ENCODE measurements at regions not wholly inside any gene's neighbourhood (a gene's known extent, or its start where the extent isn't known, plus 50 kb on each side); places are given as distances from the start of the nearest gene placed in this dataset.

DNA sequence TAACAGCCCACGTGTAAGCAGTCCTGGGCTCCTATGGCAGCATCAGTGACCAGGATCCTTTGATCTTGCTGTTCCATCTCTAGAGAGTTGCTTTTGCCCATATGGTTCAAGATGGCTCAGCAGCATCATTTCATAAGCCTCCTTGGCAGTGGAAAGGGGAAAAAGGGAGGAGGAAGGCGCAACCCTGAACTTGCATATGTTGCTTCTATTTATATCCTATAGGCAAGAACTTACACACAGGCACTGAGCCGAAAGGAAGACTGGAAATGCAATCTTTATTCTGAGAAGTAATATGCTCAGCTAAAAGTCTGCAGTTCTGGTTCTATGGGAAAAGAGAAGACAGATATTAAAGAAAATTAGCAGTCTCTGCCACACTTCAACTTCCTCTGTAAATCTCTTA is 167.7 kb upstream of the PLXNC1 start:
- TF ChIP-seq POLR2A (IDR thresholded peaks at IDR 0.05; ENCODE audit: borderline replicate concordance, extremely low read depth, insufficient read depth, insufficient read length): no peak
- TF ChIP-seq, protein P1, sequence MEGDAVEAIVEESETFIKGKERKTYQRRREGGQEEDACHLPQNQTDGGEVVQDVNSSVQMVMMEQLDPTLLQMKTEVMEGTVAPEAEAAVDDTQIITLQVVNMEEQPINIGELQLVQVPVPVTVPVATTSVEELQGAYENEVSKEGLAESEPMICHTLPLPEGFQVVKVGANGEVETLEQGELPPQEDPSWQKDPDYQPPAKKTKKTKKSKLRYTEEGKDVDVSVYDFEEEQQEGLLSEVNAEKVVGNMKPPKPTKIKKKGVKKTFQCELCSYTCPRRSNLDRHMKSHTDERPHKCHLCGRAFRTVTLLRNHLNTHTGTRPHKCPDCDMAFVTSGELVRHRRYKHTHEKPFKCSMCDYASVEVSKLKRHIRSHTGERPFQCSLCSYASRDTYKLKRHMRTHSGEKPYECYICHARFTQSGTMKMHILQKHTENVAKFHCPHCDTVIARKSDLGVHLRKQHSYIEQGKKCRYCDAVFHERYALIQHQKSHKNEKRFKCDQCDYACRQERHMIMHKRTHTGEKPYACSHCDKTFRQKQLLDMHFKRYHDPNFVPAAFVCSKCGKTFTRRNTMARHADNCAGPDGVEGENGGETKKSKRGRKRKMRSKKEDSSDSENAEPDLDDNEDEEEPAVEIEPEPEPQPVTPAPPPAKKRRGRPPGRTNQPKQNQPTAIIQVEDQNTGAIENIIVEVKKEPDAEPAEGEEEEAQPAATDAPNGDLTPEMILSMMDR (IDR thresholded peaks at IDR 0.05 in 2 of 3, conservative IDR thresholded peaks at IDR 0.05 in 1 of 3; ENCODE audit: borderline replicate concordance in 1 of 3, insufficient read depth in 1 of 3, low read depth in 2 of 3, low read length in 2 of 3): no peak
- no peak for TF ChIP-seq EZH2 (IDR thresholded peaks at IDR 0.05)
- TF ChIP-seq, protein P2, sequence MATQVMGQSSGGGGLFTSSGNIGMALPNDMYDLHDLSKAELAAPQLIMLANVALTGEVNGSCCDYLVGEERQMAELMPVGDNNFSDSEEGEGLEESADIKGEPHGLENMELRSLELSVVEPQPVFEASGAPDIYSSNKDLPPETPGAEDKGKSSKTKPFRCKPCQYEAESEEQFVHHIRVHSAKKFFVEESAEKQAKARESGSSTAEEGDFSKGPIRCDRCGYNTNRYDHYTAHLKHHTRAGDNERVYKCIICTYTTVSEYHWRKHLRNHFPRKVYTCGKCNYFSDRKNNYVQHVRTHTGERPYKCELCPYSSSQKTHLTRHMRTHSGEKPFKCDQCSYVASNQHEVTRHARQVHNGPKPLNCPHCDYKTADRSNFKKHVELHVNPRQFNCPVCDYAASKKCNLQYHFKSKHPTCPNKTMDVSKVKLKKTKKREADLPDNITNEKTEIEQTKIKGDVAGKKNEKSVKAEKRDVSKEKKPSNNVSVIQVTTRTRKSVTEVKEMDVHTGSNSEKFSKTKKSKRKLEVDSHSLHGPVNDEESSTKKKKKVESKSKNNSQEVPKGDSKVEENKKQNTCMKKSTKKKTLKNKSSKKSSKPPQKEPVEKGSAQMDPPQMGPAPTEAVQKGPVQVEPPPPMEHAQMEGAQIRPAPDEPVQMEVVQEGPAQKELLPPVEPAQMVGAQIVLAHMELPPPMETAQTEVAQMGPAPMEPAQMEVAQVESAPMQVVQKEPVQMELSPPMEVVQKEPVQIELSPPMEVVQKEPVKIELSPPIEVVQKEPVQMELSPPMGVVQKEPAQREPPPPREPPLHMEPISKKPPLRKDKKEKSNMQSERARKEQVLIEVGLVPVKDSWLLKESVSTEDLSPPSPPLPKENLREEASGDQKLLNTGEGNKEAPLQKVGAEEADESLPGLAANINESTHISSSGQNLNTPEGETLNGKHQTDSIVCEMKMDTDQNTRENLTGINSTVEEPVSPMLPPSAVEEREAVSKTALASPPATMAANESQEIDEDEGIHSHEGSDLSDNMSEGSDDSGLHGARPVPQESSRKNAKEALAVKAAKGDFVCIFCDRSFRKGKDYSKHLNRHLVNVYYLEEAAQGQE (IDR thresholded peaks at IDR 0.05; ENCODE audit: low read depth): no peak
- no peak for TF ChIP-seq RAD21 (IDR thresholded peaks at IDR 0.05; ENCODE audit: low read depth)
- TF ChIP-seq, protein P3, sequence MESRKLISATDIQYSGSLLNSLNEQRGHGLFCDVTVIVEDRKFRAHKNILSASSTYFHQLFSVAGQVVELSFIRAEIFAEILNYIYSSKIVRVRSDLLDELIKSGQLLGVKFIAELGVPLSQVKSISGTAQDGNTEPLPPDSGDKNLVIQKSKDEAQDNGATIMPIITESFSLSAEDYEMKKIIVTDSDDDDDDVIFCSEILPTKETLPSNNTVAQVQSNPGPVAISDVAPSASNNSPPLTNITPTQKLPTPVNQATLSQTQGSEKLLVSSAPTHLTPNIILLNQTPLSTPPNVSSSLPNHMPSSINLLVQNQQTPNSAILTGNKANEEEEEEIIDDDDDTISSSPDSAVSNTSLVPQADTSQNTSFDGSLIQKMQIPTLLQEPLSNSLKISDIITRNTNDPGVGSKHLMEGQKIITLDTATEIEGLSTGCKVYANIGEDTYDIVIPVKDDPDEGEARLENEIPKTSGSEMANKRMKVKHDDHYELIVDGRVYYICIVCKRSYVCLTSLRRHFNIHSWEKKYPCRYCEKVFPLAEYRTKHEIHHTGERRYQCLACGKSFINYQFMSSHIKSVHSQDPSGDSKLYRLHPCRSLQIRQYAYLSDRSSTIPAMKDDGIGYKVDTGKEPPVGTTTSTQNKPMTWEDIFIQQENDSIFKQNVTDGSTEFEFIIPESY (IDR thresholded peaks at IDR 0.05; ENCODE audit: extremely low read depth, insufficient replicate concordance, low read length): no peak
- no peak for TF ChIP-seq SIN3A (IDR thresholded peaks at IDR 0.05; ENCODE audit: low read depth)
- TF ChIP-seq FOSL1 (IDR thresholded peaks at IDR 0.05; ENCODE audit: low read depth): no peak
- no peak for TF ChIP-seq TCF7L2 (IDR thresholded peaks at IDR 0.05; ENCODE audit: borderline replicate concordance, extremely low read depth, insufficient read depth, insufficient read length)

Data from HCT116 (cell line).